Endothelial cell of umbilical vein (primary cell): ENCODE measurements at regions not wholly inside any gene's neighbourhood (a gene's known extent, or its start where the extent isn't known, plus 50 kb on each side); places are given as distances from the start of the nearest gene placed in this dataset.

Experiments
- BruUV-seq: library from RNA; stranded (reverse); fragments of 400-500 nt; replicated peaks from 2 replicates; lab custom pipeline; 2021; lab: Mats Ljungman, UMichigan
- CTCF ChIA-PET: fragments of 300-600, 350-600 bp; sonication (Branson Sonifier 250); formaldehyde crosslinking; loops from one replicate; lab custom pipeline; 2021; ENCODE audit warnings: antibody characterized with exemption, inconsistent platforms; lab: Charles Lee
- POLR2A ChIA-PET: fragments of 300-600, 350-600 bp; sonication (Branson Sonifier 250); formaldehyde crosslinking; loops from one replicate; lab custom pipeline; 2021; ENCODE audit warnings: antibody characterized with exemption, inconsistent platforms; lab: Charles Lee
- DNase-seq: peaks from one replicate; pipeline ENCODE4 v3.0.0-alpha.2; 2011; ENCODE audit warnings: low read depth, low spot score
- FAIRE-seq: peaks from 2 replicates; lab custom pipeline; 2011; peaks lifted over from hg19 to GRCh38; lab: Jason Lieb, UNC
- H2AFZ ChIP-seq: 2 replicates; pipeline ENCODE4 v1.6.0; 2012; ENCODE audit warnings: low read depth, low read length, control low read depth, inconsistent platforms
- H3K27ac ChIP-seq: 2 replicates; pipeline ENCODE4 v1.5.1; 2011; ENCODE audit warnings: low read depth, mild to moderate bottlenecking, control low read depth, low read length, moderate library complexity; ENCODE audit not compliant: insufficient read depth
- H3K27me3 ChIP-seq, 2 experiments: 2 replicates each; pipeline versions ENCODE4 v1.6.0 to v1.6.1; 2011; ENCODE audit warnings: low read length in 2 of 2, mixed read lengths in 1 of 2; ENCODE audit not compliant: control insufficient read depth in 2 of 2, insufficient read depth in 2 of 2
- H3K36me3 ChIP-seq, 2 experiments: 2 replicates in 1 of 2; 3 replicates in 1 of 2; pipeline ENCODE4 v1.5.1; 2011; ENCODE audit warnings: low read length in 2 of 2, mild to moderate bottlenecking in 1 of 2, moderate library complexity in 1 of 2; ENCODE audit not compliant: control insufficient read depth in 2 of 2, insufficient read depth in 2 of 2; ENCODE audit errors: extremely low read depth in 1 of 2
- H3K4me1 ChIP-seq: 3 replicates; pipeline ENCODE4 v1.5.1; 2011; ENCODE audit warnings: mild to moderate bottlenecking, low read length; ENCODE audit not compliant: control insufficient read depth, insufficient read depth; ENCODE audit errors: extremely low read depth
- H3K4me2 ChIP-seq: 2 replicates; pipeline ENCODE4 v1.6.1; 2011; ENCODE audit warnings: low read length, control low read depth, mixed read lengths; ENCODE audit not compliant: insufficient read depth
- H3K4me3 ChIP-seq, 3 experiments: fragments of 200-600 bp in 1 of 3; sonication (generic), shearing (Covaris generic) in 1 of 3; replicated peaks in 1 of 3; 2 replicates each; pipeline ENCODE4 v1.5.1; 2011 to 2016; ENCODE audit warnings: control low read depth in 3 of 3, low read length in 3 of 3, mild to moderate bottlenecking in 2 of 3, inconsistent platforms in 1 of 3, low read depth in 1 of 3, moderate library complexity in 1 of 3; ENCODE audit not compliant: insufficient read depth in 1 of 3
- H3K79me2 ChIP-seq: 2 replicates; pipeline ENCODE4 v1.6.0; 2012; ENCODE audit warnings: low read length, inconsistent platforms; ENCODE audit not compliant: control insufficient read depth, insufficient read depth
- H3K9ac ChIP-seq: replicated peaks from 2 replicates; pipeline ENCODE3; 2011; ENCODE audit warnings: low read length, control low read depth; ENCODE audit not compliant: insufficient read depth; ENCODE audit errors: extremely low read depth
- H3K9me1 ChIP-seq: replicated peaks from 3 replicates; pipeline ENCODE4 v1.6.0; 2011; ENCODE audit warnings: mild to moderate bottlenecking, low read length; ENCODE audit not compliant: control insufficient read depth, insufficient read depth; ENCODE audit errors: extremely low read depth
- H3K9me3 ChIP-seq: replicated peaks from 2 replicates; pipeline ENCODE4 v1.5.1; 2012; ENCODE audit warnings: low read length, inconsistent platforms; ENCODE audit not compliant: control insufficient read depth, insufficient read depth
- H4K20me1 ChIP-seq: replicated peaks from 2 replicates; pipeline ENCODE3; 2011; ENCODE audit warnings: mild to moderate bottlenecking, low read length; ENCODE audit not compliant: control insufficient read depth, insufficient read depth; ENCODE audit errors: extremely low read depth
- CTCF ChIP-seq, 2 donors: IDR thresholded peaks; 1 replicate in 1 of 2; 2 replicates in 1 of 2; pipeline ENCODE4 v1.5.1; 2011; ENCODE audit warnings: low read length in 2 of 2, mild to moderate bottlenecking in 2 of 2, moderate library complexity in 2 of 2, control low read depth in 1 of 2, inconsistent platforms in 1 of 2, low read depth in 1 of 2; ENCODE audit not compliant: insufficient read depth in 1 of 2; ENCODE audit errors: extremely low read depth in 1 of 2
- EZH2 ChIP-seq: IDR thresholded peaks from 2 replicates; pipeline ENCODE4 v1.6.1; 2012; ENCODE audit warnings: borderline replicate concordance, low read depth, mild to moderate bottlenecking, moderate library complexity, low read length, inconsistent platforms; ENCODE audit not compliant: severe bottlenecking
- FOS ChIP-seq: IDR thresholded peaks from 2 replicates; pipeline ENCODE4 v1.6.1; 2011; ENCODE audit warnings: mild to moderate bottlenecking, low read length, moderate library complexity, borderline replicate concordance; ENCODE audit not compliant: insufficient read depth
- GATA2 ChIP-seq: IDR thresholded peaks from 2 replicates; pipeline ENCODE4 v1.7.0; 2011; ENCODE audit warnings: low read depth, mild to moderate bottlenecking, moderate library complexity, mixed read lengths, low read length; ENCODE audit not compliant: insufficient read length, insufficient read depth
- JUN ChIP-seq: IDR thresholded peaks from 2 replicates; pipeline ENCODE4 v1.6.1; 2011; ENCODE audit warnings: borderline replicate concordance, low read depth; ENCODE audit not compliant: insufficient read length, insufficient read depth
- POLR2A ChIP-seq: IDR thresholded peaks from 2 replicates; pipeline ENCODE4 v1.6.1; 2012; ENCODE audit warnings: low read depth, mild to moderate bottlenecking, control low read depth, low read length
- dilution Hi-C: fragments of 300-500 bp; cut with MboI; formaldehyde crosslinking; loops from one replicate; pipeline ENCODE4 v1.15.0; 2019; ENCODE audit warnings: low sequenced_read_pairs; ENCODE audit not compliant: extremely low pct_ligation_motif_present
- intact Hi-C: fragments of 100-400 bp; cut with micrococcal nuclease; formaldehyde crosslinking; loops from one replicate; pipeline ENCODE4 v1.10.0; 2022
- TF ChIP-seq, protein P1 (sequence below): IDR thresholded peaks from 2 replicates; pipeline ENCODE4 v1.6.1; 2011; ENCODE audit not compliant: insufficient read depth, insufficient read length

GRCh38 chr2:5937321-5937720 lies 245.1 kb downstream of the SOX11 start:
- dilution Hi-C loops (no loop called here), intact Hi-C loops (no loop called here)
- POLR2A ChIA-PET, result no interaction called here
- Histone ChIP-seq H3K27ac (no peak overlapping the region), H3K9ac (no peak overlapping the region), H3K79me2 (no peaks in the 10 kb centered on the region), H3K27me3 (no peaks in the 10 kb centered on the region), H3K36me3 (no peaks in the 10 kb centered on the region), H3K9me3 (peaks cover 4% of the 10 kb centered on the region), H2AFZ (no peak overlapping the region), H3K9me1 (no peaks in the 10 kb centered on the region), H4K20me1 (no peaks in the 10 kb centered on the region), H3K4me3 (no peak overlapping the region), H3K4me1 (no peaks in the 10 kb centered on the region), H3K4me2 (no peak overlapping the region)
- no peak for DNase-seq
- TF ChIP-seq JUN (no peak), EZH2 (no peak), POLR2A (no peak), CTCF (IDR thresholded peaks at IDR 0.05; ENCODE audit: extremely low read depth in 1 of 2, insufficient read depth in 1 of 2, low read depth in 1 of 2, low read length in 2 of 2) (no peak), GATA2 (no peak), FOS (no peak)
- TF ChIP-seq, protein P1, sequence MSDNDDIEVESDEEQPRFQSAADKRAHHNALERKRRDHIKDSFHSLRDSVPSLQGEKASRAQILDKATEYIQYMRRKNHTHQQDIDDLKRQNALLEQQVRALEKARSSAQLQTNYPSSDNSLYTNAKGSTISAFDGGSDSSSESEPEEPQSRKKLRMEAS, result no peak
- BruUV-seq, result no TSS peak
- CTCF ChIA-PET, result no interaction called here
- FAIRE-seq, result no peak
